ENCODE measurements at regions not wholly inside any gene's neighbourhood (a gene's known extent, or its start where the extent isn't known, plus 50 kb on each side); places are given as distances from the start of the nearest gene placed in this dataset.

- TF ChIP-seq, protein P1, sequence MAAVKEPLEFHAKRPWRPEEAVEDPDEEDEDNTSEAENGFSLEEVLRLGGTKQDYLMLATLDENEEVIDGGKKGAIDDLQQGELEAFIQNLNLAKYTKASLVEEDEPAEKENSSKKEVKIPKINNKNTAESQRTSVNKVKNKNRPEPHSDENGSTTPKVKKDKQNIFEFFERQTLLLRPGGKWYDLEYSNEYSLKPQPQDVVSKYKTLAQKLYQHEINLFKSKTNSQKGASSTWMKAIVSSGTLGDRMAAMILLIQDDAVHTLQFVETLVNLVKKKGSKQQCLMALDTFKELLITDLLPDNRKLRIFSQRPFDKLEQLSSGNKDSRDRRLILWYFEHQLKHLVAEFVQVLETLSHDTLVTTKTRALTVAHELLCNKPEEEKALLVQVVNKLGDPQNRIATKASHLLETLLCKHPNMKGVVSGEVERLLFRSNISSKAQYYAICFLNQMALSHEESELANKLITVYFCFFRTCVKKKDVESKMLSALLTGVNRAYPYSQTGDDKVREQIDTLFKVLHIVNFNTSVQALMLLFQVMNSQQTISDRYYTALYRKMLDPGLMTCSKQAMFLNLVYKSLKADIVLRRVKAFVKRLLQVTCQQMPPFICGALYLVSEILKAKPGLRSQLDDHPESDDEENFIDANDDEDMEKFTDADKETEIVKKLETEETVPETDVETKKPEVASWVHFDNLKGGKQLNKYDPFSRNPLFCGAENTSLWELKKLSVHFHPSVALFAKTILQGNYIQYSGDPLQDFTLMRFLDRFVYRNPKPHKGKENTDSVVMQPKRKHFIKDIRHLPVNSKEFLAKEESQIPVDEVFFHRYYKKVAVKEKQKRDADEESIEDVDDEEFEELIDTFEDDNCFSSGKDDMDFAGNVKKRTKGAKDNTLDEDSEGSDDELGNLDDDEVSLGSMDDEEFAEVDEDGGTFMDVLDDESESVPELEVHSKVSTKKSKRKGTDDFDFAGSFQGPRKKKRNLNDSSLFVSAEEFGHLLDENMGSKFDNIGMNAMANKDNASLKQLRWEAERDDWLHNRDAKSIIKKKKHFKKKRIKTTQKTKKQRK (IDR thresholded peaks at IDR 0.05; ENCODE audit: low read depth, low read length), result no peak
- no peak for TF ChIP-seq ZNF217 (IDR thresholded peaks at IDR 0.05)
Observed at GRCh38 chr6:25124216-25124715, 154.9 kb upstream of the CARMIL1 start (continued).

- FAIRE-seq, result no peak
- no peak for ATAC-seq
- POLR2A ChIA-PET, result interaction anchor here (0.6 kb wide), 1 partner anchor 21 kb away, joined by 4 read pairs; no protein-coding TSS in a partner anchor
Observed at GRCh38 chr6:25125736-25126135, 153.4 kb upstream of the CARMIL1 start.

More at GRCh38 chr6:25125736-25126135, 153.4 kb upstream of the CARMIL1 start:
- ChIA-PET CTCF (no interaction called here), SMC1A (ENCODE audit: uncharacterized antibody, unreplicated experiment) (interaction anchor here (1.0 to 1.4 kb wide), 2 partner anchors 14 to 21 kb away, joined by 3 read pairs; no protein-coding TSS in a partner anchor), RAD21 (ENCODE audit: unreplicated experiment) (no interaction called here)
- Histone ChIP-seq H3K4me2 (ENCODE audit: control insufficient read depth, insufficient read depth) (no peak overlapping the region), H3K27me3 (replicated peaks in 1 of 2; ENCODE audit: control insufficient read depth in 2 of 2, insufficient read depth in 2 of 2, low read length in 1 of 2) (no peaks in the 10 kb centered on the region), H3K9me3 (replicated peaks; ENCODE audit: control insufficient read depth, insufficient read depth, low read length) (no peaks in the 10 kb centered on the region; the same call in 2 of the 3 replicates), H3K79me2 (ENCODE audit: control insufficient read depth, insufficient read depth, low read length) (no peaks in the 10 kb centered on the region), H3K4me3 (no peak overlapping the region), H3K27ac (ENCODE audit: control insufficient read depth, insufficient read depth) (no peak overlapping the region), H4K20me1 (ENCODE audit: control insufficient read depth, insufficient read depth) (no peaks in the 10 kb centered on the region), H3K9ac (ENCODE audit: control insufficient read depth, insufficient read depth, low read length) (no peak overlapping the region), H2AFZ (ENCODE audit: control insufficient read depth, low read depth, low read length) (no peak overlapping the region), H3K36me3 (ENCODE audit: control insufficient read depth in 2 of 2, insufficient read depth in 2 of 2, low read length in 1 of 2) (no peaks in the 10 kb centered on the region; a peak in 1 of 4 replicates), H3K4me1 (ENCODE audit: control insufficient read depth, insufficient read depth, low read length) (no peaks in the 10 kb centered on the region)
- intact Hi-C loops (cut with micrococcal nuclease; ENCODE audit: unreplicated experiment) (no loop called here), in situ Hi-C loops (cut with MboI) (no loop called here)
- 89% methylated on average over 5 of the region's 5 CpGs for WGBS (ENCODE audit: insufficient coverage, insufficient replicate concordance, low lambda C conversion rate, missing lambda C conversion rate)
- TF ChIP-seq, protein P2, sequence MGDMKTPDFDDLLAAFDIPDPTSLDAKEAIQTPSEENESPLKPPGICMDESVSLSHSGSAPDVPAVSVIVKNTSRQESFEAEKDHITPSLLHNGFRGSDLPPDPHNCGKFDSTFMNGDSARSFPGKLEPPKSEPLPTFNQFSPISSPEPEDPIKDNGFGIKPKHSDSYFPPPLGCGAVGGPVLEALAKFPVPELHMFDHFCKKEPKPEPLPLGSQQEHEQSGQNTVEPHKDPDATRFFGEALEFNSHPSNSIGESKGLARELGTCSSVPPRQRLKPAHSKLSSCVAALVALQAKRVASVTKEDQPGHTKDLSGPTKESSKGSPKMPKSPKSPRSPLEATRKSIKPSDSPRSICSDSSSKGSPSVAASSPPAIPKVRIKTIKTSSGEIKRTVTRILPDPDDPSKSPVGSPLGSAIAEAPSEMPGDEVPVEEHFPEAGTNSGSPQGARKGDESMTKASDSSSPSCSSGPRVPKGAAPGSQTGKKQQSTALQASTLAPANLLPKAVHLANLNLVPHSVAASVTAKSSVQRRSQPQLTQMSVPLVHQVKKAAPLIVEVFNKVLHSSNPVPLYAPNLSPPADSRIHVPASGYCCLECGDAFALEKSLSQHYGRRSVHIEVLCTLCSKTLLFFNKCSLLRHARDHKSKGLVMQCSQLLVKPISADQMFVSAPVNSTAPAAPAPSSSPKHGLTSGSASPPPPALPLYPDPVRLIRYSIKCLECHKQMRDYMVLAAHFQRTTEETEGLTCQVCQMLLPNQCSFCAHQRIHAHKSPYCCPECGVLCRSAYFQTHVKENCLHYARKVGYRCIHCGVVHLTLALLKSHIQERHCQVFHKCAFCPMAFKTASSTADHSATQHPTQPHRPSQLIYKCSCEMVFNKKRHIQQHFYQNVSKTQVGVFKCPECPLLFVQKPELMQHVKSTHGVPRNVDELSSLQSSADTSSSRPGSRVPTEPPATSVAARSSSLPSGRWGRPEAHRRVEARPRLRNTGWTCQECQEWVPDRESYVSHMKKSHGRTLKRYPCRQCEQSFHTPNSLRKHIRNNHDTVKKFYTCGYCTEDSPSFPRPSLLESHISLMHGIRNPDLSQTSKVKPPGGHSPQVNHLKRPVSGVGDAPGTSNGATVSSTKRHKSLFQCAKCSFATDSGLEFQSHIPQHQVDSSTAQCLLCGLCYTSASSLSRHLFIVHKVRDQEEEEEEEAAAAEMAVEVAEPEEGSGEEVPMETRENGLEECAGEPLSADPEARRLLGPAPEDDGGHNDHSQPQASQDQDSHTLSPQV (IDR thresholded peaks at IDR 0.05), result no peak
- TF ChIP-seq TCF12 (IDR thresholded peaks at IDR 0.05; ENCODE audit: low read depth, low read length) (no peak), TCF7 (IDR thresholded peaks at IDR 0.05; ENCODE audit: borderline replicate concordance) (no peak), CBFB (IDR thresholded peaks at IDR 0.05; ENCODE audit: low read depth) (no peak), CBX3 (IDR thresholded peaks at IDR 0.05; ENCODE audit: borderline replicate concordance, low read depth) (no peak), SMAD5 (IDR thresholded peaks at IDR 0.05; ENCODE audit: low read depth) (no peak), POLR2AphosphoS5 (IDR thresholded peaks at IDR 0.05; ENCODE audit: low read length) (no peak), HCFC1 (IDR thresholded peaks at IDR 0.05; ENCODE audit: low read length) (no peak)
- TF ChIP-seq, protein P3, sequence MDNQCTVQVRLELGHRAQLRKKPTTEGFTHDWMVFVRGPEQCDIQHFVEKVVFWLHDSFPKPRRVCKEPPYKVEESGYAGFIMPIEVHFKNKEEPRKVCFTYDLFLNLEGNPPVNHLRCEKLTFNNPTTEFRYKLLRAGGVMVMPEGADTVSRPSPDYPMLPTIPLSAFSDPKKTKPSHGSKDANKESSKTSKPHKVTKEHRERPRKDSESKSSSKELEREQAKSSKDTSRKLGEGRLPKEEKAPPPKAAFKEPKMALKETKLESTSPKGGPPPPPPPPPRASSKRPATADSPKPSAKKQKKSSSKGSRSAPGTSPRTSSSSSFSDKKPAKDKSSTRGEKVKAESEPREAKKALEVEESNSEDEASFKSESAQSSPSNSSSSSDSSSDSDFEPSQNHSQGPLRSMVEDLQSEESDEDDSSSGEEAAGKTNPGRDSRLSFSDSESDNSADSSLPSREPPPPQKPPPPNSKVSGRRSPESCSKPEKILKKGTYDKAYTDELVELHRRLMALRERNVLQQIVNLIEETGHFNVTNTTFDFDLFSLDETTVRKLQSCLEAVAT (IDR thresholded peaks at IDR 0.05), result no peak
- TF ChIP-seq, protein P4, sequence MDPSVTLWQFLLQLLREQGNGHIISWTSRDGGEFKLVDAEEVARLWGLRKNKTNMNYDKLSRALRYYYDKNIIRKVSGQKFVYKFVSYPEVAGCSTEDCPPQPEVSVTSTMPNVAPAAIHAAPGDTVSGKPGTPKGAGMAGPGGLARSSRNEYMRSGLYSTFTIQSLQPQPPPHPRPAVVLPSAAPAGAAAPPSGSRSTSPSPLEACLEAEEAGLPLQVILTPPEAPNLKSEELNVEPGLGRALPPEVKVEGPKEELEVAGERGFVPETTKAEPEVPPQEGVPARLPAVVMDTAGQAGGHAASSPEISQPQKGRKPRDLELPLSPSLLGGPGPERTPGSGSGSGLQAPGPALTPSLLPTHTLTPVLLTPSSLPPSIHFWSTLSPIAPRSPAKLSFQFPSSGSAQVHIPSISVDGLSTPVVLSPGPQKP (IDR thresholded peaks at IDR 0.05; ENCODE audit: low read depth, low read length), result no peak
- no TSS peak for BruUV-seq (replicated peaks)
- DNase-seq (ENCODE audit: low read depth, low spot score), result no peak

All from GM12878 (cell line).